CD1c-positive myeloid dendritic cell (primary cell): ENCODE measurements at regions not wholly inside any gene's neighbourhood (a gene's known extent, or its start where the extent isn't known, plus 50 kb on each side); places are given as distances from the start of the nearest gene placed in this dataset.
A peak's percentile ranks its signal among the peaks of the same experiment; 100 is the strongest.

Experiments
- DNase-seq: peaks from one replicate; pipeline ENCODE4 v3.0.0-alpha.2; 2016; ENCODE audit errors: extremely low spot score

DNA sequence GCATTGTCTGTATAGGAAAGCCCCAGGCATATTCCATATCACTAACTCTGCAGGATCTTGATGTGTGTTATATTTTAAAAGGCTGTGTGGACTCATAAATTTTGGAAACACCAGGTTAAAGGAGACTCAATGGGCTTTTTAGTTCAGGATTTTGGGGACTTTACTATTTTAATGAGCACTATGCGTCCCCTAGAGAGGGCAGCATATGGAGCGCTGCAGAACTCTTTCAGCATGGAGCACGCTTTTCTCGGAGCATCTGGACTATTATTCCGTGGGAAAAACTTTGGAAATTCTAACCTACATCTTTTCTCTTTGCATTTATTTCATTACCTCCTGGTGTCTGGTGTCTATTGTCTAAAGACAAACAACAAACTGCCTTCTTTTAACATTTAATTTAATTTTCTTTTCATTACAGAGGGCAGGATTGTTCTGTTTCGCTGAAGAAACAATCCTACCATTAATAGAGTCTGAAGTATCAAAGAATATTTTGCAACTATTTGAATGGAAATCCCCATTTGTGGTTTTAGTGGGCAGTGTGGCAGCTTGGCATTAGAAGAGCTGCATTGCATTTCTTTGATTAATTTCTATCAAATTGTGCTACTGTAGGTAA is 399.9 kb upstream of the HSF2 start:
- no peak for DNase-seq

DNA sequence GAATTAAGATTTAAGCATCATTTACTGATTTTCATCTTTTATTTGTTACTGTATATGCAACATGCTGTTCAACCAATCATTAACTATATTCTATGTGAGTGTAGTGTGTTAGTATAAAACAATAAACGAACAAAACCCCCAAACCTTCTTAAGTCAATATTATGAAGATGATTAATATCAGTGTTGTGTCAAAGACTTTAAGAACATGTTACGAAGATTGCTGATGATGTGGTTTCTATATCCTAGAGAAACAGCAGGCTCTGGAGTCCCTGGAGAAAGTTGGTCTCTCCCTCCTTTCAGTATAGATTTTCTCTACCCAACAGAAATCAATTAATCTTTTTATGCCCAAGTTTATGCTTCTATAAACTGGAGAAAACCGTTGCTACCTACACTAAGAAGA is 393.8 kb upstream of the HSF2 start:
- no peak for DNase-seq

DNA sequence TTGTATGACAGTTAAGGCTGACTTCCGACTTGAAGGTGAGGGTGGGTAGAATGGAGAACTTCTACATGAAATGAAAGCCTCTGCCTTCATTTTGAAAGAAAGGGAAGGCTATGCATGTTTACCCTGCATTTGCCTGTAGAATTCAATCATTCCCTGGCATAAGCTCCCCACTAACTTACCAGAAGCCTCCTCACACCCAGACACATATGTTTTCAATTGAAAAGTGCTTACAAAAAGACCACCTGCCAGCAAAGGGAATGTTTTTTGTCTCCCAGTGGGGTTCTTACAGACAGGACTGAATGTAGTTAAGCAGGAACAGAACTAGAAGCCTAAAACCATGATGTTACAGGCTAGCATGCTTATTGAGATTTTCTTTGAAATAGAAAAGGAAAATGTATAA is 392.1 kb upstream of the HSF2 start:
- DNase-seq, result no peak

DNA sequence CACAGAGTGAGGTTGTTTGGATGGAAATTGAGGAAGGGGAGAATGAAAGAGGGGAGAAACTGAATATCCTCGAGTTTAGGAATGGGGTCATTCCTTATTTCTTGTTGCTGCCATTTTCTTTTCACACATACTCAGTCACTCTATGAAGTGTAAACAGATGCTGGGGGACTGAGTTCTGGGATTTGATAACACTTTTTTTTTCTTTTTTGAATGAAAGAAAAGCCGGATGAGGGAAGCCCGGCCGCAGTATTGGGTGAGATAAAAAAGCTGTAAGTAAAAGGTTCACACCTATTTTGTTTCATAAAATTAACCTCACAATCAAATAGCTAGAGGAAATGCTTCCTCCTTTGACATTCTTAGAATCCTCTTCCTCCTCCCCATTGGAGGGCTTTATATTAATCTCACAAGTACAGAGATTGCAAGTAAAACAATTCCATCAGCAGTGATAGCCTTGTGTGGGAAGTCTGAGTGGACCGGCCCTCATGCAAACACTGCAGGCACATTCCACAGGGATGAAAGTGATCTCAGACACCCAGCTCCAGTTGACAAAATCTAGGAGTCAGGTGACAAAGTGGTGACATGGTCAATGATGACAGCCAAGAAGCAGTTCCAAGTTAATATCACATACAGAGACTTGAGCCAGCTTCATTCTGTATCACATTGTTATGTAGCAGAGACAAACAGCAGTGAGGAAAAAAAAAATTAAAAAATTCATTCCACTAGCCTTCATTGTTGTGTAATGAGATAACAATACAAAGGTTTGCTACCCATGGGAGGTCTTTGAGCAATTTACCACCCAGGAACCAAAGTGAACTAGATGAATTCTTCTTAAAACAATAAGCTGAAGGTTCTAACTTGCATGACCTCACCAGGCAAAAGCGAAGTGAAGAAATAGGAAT is 391.1 kb upstream of the HSF2 start:
- no peak for DNase-seq

DNA sequence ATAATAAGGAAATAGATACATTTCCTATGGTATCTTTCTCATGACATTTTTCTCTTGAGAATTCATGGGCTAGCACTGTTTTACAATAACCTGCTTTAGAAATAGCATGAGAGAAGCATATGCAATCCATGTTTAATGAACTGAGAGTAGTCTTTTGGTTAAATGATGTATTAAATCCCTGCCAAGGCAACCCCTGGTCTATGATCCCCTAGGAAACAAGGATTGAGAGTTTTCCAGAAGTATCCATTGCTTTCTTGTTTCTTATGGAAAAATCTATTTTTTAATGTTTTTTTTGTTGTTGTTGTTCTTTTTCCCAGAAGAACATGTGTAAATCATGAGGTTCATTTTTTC is 390.5 kb upstream of the HSF2 start:
- DNase-seq, result no peak

DNA sequence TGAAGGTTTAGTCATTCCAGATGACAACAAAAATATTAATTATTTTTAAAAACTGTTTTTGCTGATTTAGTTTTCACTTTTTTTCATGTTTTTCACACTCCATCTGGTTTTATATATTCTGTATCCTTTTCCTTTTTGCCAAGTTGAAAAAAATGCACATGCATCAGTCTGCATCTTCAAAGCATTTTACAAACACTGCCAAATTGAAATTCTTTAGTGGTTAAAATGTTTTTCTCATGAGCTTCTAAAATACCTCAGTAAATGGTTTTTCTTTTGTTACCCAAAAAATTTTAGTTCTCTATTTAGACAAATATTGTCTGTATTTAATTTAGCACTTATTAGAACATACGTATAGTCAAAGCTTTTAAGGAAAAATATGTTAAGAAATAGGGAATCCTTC is 386.9 kb upstream of the HSF2 start:
- DNase-seq, result no peak

DNA sequence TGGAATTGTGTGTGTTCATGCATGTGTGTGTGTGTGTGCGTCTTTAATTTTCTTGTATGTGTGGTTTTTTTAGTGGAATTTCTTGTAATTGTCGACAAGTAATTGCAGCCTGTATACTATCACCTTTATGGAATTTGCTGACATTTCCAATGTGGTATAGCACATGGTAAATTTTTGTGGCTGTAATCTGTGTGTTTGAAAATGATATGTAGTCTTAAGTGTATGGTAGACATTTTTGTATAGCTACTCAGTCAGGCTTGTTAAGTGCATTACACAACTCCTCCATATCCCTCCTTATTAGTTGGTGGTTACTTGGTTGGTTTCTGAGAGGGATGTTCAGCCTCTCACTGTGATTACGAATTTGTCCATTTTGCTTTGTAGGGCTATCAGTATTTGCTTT is 384.5 kb upstream of the HSF2 start:
- no peak for DNase-seq

DNA sequence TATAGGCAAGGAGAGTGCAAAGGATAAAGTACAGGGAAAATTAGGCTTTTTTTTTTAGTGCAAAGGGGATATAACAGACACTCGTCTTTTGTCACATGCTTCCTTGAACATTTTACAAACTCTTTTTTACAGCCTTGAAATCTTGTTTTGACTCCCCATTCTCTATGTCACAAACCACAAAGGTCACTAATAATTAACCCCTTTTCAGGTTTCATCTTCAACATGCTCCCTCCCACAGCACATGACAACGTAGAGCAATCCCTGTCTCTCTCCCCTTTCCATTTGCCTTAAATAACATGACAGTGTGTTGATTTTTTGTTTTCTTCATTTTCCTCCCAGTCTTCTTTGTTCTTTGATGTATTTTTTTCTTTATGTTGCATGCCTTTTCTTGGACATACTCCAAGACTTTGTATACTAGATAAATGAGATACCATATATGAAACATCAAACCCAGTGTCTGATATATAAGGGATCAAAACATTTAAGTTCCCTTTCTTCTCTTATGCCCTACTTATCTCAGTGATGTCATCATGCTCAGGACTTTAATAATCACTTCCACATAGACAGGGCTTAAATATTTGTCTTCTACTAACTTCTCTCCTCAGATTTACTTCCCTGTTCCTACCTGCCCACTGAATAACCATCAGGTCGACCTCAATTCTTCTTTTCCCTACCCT is 378.7 kb upstream of the HSF2 start:
- DNase-seq, result no peak

DNA sequence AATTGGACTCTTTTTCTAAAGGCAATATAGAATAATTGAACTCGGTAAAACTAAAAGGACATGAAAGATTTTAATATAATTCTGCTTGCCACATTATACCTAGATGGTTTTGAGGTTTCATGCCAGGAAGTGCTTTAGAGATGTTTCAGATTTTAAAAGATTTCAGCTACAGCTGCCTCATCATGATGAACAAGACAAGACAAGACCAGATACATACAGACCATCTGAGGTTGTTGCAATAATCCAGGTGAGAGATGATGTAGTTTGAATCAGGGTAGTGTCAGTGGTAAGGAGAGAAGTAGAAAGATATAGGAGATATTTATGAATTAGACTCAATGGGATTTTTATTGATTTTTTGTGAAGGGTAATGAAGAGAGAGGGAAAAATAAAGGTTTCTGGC is 374.3 kb upstream of the HSF2 start:
- no peak for DNase-seq

DNA sequence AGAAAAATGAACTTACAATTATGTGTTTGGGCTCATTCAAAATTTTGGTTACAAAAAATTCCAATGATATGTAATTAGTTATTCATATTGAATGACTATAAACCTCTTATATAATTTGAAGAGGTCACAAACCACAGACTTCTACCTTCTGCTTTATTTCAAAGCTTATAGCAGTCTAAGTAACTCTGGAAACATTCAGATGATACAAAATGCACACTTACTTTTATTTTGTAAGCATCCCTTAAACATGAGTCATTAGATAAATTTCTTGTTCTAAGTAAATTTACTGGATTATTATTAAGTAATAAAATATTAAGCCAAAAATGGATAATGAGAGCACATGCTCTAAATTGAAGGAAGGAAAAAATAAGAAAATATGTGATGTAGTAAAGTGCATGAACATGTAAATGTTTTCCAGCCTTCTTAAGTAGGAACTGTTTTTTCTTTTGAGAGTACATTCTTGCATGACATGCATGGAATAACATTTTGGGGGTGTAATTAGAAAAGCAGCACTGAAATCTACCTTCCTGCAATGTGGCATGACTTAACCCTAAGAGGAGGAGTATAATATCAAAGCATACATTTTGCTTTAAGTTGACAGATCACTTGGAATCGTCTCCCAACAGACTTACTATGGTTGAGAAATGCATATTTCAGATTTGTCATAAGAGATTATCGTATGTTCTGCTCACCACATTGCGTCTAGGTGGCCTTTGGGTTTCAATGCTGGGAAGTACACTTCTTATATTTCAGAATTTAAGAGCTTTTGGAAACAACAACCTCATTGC is 372.7 kb upstream of the HSF2 start:
- DNase-seq, result no peak

DNA sequence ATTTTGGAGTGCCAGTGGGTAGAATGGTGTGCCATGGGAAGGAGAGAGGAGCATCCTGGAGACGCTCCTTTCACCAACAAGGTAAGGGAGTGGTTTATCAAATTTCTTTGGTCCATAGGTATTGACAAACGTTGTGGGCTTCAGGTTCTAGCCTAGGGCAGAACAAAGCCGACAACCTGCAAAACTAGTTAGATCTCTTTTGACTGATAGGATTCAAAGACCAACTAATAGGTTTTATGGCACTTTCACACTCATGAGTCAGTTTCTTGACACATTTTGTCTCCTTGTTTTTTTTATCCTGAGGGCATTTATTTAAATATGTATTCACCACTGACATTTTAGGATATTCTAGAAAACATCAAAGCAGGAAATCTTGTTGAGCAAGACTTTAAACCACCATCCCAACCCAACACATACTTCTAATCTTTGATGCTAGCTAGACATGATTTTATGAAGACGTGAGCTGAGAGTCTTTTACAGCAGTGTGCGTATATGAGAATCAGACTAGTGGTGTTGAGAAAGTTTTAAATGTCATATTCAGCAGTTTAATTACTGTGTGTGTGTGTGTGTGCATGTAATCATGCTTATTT is 370.4 kb upstream of the HSF2 start:
- DNase-seq, result no peak

DNA sequence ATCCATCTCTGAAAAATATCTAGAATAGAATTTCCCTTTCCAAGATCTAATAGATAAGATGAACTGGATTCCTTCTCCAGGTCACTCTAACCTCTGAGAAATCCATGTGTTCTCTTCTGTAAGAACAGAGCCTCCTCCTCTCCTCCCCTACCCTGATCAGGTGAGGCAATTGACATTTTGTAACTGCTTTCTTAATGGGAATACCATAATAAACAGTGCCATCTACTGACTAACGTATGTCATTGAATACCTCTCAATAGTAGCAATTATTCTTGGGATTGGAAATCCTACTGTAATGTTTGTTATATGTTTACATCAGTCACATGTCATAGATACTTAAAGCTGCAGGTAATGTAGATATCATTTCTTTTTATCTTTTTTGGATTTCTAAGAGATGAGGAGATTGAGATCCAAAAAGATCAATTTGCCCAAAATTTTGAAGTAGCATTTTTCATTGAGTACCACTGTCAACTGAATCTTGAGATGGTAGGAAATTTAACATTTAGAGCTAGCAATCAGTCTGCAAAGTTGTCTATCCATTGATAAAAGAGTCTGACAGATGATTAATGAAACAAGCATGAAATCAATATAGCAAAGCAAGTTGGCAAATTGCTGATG is 365.8 kb upstream of the HSF2 start:
- peak; percentile 21 for DNase-seq

DNA sequence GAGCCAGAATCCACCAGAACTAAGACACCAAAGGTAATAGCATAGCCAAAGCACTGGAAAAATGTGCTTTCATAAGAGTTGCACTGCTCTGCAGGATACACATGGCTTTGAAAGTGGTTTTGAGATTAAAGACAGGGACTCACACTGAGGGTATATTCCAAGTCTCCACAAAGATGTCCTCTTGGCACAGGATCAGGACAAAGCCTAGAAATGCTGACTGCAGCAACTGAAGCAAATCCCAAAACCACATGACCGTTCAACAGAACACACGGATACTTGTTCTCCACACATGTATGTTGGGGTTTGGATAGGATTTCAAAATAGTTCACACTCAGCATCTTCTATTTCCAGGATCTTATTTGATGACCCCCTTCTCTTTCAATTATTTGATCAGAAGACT is 364.3 kb upstream of the HSF2 start:
- DNase-seq, result no peak

DNA sequence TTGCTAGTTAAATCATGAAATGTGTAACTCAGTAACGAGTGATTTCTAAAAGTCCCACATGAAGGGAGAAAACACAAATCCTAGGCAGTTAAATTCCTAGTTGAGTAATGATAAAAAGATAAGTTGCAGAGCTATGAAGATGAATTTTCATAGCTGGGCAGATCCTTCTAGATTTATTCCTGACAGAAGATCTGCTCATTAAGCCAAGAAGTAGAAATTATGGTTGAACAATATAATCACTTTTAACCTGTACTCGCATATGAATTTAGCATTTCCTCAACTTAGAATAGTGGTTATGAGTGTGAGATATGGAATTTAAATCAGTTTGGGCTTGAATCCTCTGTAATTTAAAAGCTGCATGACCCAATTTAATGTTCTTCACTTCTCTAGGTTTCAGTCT is 359.2 kb upstream of the HSF2 start:
- no peak for DNase-seq

DNA sequence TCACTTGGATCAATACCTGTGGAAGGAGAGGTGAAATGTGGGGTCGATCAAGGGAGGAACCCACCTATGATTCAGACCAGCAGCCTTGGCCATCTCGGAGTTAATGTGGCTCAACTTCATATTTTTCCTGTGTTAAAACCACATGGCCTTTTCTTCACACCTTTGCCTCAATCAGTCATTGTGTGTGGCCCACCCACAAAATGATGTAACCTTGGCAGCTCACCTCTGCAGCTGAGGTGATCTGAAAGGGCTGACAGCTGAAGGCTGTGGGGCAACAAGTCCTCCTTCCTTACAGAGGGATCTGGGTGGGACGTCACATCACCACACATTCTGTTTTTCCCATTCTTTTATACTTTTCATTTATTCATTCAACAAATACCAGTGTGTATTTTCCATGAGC is 357.1 kb upstream of the HSF2 start:
- DNase-seq, result no peak

DNA sequence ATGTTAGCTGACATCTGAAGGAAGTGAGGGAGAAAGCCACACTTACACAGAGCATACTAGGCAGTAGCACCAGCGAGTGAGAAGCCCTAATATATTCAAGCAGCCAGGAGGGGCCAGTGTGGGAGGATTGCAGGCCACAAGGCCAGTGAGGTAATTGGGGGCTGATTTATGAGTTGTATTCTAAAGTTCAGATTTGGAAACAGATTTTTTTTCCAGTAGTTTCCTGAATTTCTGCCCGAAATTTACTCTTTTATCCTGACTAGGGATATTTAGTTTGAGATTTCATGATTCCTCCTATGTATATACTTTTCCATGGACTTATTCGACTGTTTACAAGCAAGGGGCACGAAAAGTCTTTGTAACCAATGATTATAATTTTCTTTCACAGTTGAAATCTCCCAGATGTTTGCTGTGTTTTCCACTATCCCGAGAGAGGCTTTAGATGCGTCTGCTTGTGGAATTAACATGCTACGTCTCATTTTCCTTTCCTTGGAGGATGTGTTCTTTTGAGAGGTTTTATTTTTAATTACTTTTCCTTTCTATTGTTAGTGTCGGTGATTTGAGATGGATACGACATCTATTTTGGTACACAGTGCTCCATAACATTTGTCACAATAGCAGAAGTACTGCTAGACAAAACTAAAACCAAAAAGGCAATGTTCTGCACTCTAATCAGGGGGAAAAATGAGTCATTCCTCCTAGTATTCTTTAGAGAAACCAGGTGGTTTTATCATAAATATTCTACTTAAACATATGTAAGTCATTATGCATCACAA is 356.3 kb upstream of the HSF2 start:
- DNase-seq, result no peak

DNA sequence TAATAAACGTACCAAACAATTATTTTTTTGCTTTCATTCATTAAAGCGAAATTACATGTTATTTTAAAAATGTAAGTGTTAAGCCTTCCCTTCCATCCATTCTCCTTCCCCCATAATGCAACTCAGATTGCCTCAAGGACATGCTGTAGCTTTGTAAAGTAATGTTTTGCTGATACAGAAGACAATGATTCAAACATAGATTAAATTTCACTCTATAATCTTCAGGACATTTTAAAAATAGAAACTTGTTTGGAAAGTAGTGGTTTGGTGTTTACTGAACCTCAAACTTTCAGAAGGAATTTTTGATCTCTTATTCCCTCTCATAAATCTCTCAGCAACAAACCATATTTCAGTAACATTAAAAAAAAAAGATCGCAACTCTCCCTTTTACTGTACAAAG is 350.9 kb upstream of the HSF2 start:
- DNase-seq, result no peak

DNA sequence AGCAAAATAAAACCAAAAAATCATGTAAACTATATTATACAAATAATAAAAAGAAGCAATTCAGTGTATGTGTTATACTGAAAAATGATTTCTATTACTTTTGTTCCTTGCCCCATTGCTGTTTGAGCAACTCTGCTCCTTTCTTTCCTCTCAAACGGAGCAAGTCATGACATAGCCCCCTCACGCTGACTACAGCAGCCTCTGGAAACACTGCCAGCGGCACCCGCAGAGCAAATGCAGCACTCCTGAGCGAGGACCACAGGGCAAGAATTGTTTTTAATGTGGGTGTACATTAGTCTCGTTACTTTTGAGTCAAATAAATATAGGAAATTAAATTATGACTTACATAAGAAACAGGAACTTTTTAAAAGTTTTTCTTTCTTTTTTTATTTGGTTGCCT is 350.1 kb upstream of the HSF2 start:
- DNase-seq, result no peak

DNA sequence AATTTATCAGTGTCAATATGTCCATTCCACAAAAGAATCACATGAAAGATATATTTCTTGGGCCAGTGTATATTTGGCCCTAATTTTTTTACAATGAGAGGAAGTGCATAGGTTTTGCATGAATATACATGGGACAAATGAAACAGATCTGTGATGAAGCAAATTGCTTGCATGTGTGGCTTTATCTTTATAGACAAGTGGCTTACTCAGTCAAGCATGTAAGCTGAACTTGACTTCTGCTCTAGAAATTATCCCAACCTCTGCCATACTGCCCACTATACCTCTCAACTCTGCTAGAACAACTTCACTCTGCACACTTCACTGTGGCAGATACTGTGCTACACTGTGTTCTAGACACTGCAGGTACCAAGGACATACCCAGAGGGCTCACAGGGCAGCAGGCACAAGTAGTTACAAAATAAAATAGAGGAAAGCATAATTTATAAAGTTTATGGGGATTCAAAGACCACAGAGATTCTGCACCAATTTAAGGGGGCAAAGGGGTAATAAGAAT is 349.2 kb upstream of the HSF2 start:
- no peak for DNase-seq

DNA sequence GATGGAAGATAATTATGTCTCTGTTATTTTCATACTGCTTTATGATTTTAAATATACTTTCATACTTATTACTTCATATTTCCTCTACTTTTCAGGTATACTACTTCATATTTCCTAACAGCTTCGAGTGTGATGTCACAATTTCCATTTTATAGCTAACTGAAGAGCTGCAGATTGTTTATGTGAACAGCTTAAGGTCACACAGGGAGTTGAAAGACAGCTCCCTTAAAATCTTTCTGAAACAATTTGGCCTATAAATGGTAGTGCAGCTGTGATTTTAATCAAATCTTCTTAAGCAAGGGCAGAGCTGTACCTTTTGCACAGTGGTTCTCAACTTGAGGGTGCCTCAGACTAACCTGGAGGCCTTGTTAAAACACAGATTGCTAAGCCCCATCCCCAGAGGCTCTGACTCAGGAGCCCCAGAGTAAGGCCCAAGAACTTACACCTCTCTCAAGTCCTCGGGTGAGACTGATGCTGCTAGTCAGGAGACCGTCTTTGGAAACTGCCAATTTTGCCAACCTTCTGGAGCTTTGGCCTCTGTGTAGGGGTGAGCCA is 347.0 kb upstream of the HSF2 start:
- DNase-seq, result no peak
